DLD1 (cell line): ENCODE measurements at regions not wholly inside any gene's neighbourhood (a gene's known extent, or its start where the extent isn't known, plus 50 kb on each side); places are given as distances from the start of the nearest gene placed in this dataset.

Source experiments
- in situ Hi-C: cut with HindIII; loops from 2 replicates; pipeline ENCODE4 v1.10.0; 2017; ENCODE audit warnings: low sequenced_read_pairs

DNA sequence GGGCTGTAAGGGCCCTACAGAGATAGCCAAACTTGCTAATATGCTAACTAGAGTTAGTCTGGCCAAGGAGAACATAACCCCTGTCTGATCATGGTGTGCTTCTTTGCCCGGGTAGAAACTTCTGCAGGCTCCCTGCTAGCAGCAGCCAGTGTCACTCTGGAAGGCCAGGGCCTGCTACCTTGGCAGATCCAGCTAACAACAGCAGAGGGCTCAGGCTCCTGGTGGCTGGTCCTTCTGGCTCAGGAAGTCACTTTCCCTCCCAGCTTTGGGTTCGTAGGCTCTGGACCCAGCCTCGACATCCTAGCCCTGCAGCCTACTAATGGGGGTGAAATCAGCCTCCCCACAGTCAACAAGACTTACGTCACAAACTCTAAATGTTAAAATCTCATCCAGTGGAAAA lies 373.7 kb upstream of the RGMA start:
- in situ Hi-C loops = no loop called here

DNA sequence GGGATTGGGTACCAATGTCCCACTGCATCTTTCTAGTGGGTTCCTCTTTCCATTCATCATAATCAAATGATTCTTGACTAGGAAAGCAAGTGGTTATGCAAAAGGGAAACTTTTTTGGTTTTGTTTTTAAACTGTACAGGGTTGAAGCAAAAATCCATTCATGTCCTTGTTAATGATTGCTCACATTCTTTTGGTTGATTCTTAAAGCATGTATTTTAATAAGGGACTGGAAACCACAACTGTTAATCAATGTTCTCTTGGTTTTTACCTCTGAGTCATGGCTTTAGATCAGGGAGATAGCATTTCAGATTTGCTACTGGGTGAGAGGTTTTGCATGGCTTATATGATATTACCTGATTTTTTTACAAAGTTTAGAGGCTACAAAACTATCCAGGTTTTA lies 371.7 kb upstream of the RGMA start:
- in situ Hi-C loops = no loop called here

DNA sequence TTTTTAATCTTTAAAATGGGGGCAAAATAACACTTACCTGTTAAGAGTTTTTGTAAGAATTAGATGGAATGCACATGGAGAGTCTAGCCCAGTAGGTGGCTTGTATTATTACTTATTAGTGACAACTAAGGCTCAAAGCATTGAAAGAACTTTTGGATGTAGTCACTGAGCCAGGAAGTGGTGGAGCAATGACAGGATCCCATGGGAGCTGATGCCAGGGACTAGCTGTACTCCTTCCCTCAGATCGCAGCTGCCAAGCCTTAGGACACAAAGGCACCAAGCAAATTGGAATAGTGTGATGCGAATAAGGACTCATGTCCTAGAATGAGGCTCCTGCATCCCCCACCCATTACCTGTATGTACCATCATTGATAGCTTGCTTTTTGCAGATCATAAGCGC lies 370.4 kb upstream of the RGMA start:
- in situ Hi-C loops = no loop called here

DNA sequence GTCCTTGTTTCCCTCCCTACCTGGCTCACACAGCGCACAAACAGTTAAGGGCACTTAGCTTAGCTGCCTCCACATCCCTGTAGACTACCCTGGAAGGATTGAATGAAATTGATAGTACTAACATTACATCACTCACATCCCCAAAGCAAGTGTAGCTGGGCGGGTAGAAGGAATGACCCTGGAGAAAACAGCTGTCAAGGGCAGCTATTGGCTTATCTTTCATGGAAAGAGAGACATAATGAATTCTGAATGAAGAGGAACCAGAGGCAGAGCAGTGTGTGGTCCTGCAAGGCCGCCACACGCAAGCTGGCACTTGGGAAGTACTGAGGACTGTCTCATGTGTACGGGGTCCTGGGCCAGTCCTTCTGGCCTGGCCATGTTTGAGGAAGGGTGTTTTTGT lies 369.6 kb upstream of the RGMA start:
- in situ Hi-C loops = no loop called here

DNA sequence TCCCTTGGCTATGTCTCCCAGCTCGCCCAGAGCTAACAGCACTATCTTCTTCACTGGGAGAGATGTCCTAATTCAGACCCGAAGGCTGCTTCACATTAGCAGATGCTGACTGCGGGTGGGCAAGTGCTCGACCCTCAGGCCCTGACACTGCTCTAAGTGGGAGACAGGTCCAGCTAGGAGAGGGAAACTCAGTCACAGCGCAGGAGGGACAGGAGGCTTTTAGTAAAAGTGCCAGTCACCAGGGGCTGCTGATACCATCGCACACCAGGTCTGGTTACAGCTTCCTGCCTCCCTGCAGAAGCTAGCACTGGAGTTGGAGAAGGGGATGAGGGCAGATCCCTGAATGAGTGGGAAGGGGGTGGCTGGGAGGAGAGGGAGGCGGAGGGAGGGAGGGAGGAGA lies 365.8 kb upstream of the RGMA start:
- in situ Hi-C loops = no loop called here

DNA sequence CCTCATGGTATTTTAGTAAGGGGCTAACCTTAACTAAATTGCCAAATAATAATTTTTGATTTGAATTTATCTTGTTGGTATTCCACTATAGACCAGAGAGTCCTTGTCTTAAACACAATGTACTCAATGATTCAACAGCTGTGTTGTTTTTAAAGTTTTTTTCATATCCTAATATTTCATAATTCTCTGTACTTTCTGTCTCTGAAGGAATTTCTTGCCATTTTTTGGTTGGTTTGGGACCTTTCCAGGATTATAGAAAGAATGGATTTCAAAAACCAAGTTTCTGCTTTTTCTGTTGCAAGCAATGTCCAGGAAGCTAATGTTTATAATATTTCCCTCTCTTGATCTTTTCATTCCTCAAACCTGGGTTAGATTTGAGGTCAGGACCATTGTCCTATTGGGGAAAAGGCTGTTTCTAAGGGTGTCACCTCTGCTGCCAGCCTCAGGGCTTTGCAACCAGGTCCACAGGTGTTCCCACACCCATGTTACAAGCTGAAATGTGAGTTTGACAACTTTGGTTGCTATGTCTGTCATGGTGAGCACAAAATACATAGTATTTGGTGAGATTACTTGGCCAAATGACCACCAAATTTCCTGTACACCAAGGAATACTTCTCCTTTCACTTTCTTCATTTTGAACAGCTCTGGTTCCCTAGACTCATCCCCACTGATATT lies 363.7 kb upstream of the RGMA start:
- in situ Hi-C loops = no loop called here

DNA sequence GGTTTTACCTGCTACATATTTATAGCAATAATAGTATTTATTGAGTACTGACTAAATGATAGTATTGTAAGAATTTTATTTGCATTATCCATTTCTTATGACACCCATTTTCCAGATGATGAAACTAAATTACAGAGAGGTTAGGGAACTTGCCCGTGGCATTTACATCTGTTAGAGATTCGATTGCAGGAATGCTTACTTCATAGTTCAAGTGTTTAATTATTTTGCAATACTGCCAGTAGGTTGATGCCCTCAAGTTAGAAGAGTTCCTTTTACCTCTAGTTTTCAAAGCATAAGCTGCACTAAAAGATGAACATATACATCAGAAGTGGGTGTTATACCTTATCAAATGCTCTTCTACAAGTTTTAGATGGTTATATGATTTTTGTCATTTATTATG lies 362.8 kb upstream of the RGMA start:
- in situ Hi-C loops = no loop called here

DNA sequence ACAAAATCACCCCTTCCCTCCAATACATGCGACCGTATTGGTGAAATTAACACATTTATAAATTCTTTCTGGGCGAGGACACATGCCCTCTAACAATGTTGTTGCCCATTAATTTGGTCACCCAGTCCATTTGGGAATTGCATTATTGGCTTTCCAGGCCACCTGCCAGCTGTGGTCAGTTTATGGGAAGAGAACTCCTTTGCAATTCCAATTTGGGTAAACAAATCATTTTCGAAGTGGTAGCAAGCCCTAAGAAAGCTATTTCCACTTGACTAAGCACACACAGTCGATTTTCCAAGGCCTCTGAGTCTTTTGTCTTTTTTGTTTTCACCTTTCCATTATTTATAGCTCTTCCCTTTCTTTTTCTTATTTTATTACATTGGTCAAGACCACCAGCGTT lies 362.3 kb upstream of the RGMA start:
- in situ Hi-C loops = no loop called here

DNA sequence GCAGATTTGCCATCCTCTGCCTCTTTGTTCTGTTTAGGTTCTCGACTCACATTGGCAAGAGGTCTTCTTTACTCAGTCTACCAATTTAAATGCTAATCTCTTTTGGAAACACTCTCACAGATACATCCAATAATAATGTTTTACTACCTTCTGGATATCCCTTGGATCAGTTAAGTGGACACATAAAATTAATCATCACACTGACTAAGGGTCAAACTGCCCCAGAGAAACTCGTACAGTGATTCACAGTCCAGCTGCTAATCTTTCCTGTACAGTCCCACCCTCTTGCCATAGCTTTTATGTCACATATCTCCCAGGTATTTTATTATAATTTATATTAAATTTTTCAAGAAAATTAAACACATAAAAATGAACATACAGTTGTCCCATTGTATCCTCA lies 360.8 kb upstream of the RGMA start:
- in situ Hi-C loops = no loop called here

DNA sequence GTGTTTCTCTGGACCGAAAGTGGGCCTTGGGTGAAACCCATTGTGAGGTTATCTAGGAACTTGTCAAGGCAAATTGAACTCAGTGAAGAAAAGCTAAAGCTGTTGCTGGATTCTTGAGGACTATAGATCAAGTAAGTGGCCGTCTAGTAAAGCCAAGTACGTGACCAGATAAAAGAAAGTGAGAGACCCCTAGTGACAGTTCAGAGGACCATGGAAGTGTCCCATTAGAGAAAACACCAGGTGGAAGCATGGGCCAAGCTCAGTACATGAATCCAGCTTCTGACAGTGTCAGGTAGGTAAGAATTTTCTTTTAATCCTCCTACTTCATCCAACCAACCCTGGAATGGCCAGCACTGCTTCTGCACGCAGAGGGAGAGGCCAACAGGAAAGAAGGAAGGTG lies 349.3 kb upstream of the RGMA start:
- in situ Hi-C loops = no loop called here

DNA sequence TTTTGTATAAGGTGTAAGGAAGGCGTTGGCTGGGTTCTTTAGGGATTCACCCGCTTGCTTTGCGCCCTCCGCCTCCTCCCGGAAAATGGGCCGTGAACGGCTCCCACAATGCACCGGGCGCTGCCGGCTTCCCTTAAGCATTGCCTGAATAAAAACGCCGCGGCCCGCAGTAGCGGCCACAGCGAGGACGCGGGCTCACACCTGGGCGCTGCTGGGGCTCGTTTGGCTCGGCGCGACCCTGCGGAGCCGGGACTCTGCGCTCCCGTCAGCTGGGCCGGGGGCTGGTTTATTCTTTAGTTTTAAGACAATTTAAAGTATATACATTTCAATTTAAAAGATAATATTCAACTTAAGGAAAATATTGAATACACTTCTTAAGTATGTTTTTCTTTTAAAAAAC lies 343.5 kb upstream of the RGMA start:
- in situ Hi-C loops = no loop called here

DNA sequence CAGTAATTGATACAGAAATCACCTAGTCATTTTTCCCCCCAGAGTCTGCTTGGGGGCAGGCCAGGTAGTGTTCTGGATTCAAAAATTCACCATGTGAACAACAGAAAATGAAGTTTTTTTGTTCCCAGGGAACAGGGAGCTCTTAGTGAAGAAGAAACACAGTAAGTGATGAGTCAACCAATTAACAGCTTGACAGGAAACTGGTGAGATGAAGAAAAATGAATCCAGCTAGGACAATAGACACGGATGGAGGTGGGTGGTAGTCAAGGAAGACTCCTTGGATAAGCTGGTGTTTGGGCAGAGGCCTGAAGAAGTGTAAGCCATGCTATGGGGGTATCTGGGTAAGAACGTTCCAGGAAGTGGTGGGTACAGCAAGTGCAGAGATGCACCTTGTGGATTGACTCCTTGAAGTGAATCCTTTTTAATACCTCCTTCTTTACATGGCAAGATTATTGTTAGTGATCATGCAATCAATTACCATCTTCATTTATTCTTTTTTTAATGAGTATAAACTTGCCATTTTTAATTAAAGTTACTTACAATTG lies 339.9 kb upstream of the RGMA start:
- in situ Hi-C loops = no loop called here

DNA sequence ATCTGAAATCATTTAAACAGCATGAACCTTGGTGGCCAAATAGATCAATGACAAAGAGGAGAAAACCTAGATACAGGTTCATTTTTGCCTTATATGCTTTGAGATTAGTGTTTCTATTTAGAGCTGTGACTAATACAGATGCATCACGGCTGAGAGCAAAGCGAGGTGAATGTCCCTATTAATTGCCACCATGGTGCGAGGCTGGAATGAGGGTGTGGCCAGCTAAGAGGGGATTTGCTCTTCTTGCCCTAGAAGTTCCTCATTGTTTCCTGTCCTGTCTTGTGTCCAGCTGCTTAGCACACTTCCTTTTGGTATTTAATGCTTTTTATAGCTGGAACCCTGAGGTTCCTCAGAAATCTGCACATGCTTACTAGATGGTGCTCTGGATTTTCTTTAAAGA lies 339.1 kb upstream of the RGMA start:
- in situ Hi-C loops = no loop called here

DNA sequence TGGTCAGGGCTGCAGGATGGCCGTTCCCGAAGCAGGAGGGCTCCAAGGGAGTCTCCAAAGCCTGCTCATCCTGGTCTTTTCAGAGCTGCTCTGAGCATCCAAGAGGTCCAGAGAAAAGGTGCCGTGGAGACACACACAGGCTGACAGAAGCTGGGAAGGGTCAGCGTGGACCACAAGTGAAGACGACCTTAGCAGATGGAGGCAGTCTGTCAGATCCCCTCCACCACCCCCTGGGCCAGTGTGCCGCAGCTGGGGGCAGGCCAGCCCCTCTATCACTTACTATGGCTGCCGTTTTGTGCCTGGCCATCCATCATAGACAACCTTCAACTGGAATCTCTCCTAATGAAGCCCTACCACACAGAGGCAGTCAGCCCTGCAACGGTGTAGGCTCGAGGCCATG lies 335.1 kb upstream of the RGMA start:
- in situ Hi-C loops = no loop called here

DNA sequence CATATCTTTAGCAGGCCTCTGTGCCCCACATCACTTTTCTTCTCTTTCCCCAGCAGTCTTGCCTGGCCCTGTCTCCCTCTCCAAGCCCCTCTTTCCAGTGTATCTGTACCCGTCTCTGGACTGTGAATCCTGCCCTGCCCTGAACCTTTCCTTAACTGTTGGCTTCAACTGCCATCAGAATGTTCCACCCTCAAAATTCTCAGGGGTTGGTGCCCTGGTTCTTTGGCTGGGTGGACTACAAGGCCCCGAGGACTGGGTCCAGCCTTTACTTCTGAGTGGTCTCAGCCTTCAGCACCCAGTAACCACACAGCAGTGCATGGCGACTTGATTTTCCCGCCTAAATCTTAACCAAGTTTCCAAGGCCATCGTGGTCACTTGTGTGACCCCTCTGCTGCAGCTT lies 333.5 kb upstream of the RGMA start:
- in situ Hi-C loops = no loop called here

DNA sequence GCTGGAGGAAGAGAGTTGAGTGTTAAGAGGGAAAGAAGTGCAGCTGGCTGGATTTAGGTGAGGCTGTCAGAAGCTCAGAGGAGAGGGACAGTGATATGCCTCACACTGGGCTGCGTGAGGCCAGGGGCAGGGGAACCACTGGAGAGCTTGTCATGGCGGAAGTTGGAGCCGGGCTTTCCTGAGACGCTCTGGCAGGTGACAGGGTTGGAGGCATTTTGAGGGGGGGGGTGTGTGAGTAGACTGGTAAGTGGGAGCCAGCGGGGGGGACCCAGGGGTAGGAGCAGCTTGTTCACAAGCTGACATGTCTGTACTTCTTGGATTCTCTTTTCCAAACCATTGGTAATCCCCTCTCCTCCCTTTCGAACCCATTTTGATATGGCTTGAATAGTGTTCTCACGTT lies 331.5 kb upstream of the RGMA start:
- in situ Hi-C loops = no loop called here

DNA sequence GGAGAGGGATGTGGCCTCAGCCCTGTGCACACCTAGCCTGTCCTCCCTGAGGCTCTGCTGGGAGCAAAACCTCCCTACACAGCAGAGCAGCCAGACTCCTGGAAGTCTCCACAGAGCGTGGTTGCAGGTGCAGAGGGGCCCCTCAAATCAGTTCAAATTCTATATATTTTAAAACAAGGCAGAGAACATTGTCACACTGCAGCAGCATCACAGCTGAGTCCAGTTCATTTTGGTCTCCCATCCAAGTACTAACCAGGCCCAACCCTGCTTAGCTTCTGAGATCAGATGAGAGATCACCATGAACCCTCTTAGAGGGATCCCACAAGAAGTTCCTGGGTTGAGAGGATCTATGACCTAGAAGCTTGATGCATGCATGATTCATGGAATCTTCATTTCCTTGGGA lies 331.0 kb upstream of the RGMA start:
- in situ Hi-C loops = no loop called here

DNA sequence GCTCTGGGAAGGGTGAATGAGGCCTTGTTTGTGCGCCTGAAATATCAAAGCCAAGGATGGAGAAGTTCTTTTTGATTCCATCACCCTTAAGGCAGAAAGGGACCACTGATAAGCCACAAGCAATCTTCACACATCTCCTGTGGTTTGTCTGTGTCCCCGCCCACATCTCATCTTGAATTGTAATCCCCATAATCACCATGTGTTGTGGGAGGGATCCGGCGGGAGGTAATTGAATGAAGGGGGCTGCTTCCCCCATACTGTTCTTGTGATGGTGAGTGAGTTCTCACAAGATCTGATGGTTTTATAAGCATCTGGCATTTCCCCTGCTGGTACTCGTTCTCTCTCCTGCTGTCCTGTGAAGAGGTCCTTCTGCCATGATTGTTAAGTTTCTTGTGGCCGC lies 329.6 kb upstream of the RGMA start:
- in situ Hi-C loops = no loop called here

DNA sequence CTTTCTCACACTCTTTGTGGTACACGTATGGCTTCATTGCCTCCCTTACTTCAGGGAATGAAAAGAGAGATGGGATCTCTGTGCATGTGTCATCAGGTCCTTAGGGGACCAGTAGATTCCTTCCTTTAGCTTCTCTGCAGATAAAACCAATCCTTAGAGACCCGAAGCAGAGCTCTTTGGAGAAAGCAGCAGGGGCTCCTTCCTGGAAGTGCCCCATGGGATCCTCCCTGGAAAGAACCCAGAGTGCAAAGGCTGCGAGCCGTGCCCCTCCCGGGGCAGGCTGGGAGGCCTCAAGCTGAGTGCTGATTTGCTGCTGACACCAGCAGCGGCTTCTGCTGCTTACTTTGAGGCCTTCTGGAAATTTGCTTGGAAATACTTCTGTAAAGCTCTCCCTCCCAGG lies 328.6 kb upstream of the RGMA start:
- in situ Hi-C loops = no loop called here

DNA sequence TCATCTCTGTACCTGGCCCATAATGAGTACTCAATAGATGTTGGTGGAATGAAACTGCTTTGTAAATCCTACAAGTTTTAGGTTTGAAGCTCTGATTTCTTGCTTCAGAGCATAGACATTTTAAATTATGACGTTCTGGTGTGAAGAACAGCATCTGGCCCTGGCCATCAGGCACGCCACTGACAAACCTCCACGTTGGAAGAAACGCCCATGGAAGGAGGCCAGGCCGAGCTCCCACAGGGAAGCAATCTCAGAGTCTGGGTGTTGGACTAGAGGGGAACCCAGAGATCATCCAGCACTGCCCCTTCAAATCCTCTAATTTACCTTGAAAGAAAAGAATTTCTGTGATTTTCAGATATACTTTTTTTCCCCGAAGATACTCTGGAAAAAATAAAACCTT lies 328.1 kb upstream of the RGMA start:
- in situ Hi-C loops = no loop called here

DNA sequence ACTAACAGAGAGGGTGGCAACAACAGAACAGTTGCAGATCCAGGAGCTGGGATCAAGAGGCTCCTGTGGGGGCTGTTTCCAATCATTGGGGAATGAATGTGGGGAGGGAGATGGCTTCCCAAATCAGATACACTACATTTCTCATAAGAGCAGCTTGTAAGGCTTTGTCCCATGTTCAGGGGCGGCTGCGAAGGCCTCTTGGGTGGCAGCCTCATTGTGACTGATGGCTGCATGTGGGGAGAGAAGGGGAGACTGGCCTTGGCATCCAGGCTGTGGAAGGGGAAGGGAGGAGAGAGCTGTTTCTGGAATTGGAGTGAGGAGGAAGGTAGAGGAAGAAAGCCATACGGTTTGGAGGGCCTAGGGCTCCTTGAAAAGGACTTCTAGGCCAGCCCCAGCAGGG lies 326.6 kb upstream of the RGMA start:
- in situ Hi-C loops = no loop called here

DNA sequence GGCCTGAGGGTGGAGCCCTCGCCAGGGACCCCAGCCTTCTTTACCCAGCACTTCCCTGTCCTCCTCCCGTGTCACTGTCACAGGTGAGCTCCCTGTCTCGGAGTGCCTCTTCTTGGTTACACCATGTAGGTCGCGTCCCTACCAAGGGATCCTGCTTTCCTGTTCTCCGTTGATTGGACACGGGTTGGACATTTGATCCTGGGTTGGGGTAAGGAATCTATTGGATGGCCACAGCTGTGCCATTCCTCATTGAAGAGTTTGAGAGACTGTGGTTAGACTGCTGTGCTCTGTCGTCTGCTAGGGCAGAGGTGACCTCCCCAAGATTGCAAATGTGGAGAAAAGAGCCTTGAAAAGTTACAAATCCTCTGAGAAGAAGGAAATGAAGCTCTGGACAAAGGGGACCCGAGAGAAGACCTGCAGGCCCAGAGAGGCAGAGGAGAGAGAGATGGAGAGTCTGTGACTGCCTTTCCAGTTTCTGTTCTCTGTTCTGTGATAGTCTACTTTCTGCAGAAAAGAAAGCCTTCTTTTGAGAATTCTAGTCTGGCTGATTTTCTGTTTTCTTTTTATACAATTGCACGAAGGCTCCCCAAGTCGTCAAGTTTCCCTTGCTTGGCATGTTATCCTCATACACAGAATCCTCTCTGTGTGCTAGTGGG lies 325.7 kb upstream of the RGMA start:
- in situ Hi-C loops = no loop called here

DNA sequence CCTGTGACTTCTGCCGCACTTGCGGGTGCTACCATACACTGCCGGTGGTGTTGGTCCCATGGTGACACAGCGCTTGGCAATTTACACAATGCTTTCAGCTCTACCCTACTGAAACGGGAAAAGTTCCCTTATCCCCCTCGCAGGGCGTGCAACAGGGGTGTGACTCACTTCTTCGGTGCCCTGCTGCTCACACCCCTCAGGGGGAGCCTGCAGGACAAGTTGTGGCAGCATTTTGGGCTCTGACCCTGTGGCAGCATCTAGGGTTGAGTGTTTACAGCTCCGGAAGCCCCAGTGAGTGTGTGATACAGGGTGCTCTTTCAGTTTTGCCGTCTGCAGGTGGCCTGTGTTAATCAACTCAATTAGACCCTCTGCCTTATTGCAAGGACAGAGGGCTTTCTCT lies 324.7 kb upstream of the RGMA start:
- in situ Hi-C loops = no loop called here
